A172 (cell line): ENCODE measurements at regions not wholly inside any gene's neighbourhood (a gene's known extent, or its start where the extent isn't known, plus 50 kb on each side); places are given as distances from the start of the nearest gene placed in this dataset.
A peak's percentile ranks its signal among the peaks of the same experiment; 100 is the strongest.

Source experiments
- DNase-seq: peaks from one replicate; pipeline ENCODE4 v3.0.0-alpha.2; 2015; ENCODE audit warnings: low spot score

DNA sequence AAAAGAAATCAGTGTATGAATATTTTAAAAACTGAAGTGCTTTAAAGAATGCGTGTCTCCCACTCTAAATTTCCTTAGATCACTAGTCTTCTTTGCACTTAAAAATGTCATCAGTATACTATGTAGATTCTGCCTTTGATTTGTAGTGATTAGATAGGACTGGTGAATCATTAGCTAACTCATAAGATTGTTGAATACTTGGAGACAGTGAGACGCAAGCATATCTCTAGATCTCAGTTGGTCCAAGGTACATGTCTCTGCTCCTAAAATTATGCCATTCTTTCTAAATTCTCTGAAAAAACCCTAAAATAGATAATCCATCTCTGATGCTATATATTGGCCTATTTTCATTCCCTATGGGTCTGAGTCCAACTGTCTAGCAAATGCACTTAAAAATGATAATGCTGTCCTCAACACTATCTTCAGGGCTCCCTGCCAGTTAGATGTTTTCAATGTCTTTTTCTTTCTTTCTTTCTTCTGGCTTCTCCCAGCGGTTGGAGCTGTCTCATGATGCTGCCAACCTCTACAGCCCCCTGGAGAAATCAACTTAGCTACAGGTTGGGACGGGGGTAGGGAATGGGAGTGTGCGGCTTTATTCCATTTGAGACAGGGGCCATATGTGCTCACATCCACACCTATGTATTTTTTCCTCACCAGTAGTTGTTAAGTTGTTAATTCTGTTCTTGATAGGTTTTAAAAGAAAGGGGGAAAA lies 301.0 kb downstream of the NDFIP2 start:
- peak; percentile 2 for DNase-seq

DNA sequence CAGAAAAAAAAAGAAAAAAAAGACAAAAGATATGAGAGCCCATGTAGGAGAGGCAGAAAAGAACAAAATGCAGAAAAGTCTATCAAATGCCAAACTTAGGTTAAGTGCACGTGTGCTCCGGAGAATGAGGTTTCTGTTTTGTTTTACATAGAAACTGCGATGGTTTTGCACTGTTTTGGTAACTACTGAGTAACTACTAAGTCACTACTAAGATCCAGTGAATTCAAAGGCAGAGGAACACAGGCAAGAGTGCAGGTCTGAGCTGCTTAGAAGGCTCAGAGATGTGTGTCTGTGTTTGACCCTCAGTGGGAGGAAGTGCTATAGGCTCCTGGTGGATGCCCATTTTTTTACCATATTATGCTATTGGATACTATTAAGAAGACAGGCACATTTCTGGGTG lies 299.3 kb downstream of the NDFIP2 start:
- no peak for DNase-seq

DNA sequence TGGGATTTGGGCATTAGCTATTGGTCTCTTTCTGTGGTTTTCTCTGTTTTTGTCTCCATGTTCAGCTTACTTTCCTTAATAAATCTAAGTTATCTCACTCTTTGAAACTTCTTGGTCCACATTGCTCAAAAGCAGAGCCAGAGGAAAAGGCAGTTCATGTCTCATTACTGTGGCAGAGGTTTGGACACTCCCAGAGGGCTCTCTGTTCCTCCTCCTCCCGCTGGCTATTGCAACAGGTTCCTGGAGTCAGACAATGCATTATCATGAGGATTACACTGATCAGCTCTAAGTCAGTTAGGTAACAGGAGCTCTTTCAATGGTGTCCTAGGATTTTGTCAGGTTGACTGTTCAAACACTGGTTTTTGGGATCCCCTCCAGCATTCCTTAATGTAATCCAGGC lies 298.8 kb downstream of the NDFIP2 start:
- DNase-seq, result no peak

DNA sequence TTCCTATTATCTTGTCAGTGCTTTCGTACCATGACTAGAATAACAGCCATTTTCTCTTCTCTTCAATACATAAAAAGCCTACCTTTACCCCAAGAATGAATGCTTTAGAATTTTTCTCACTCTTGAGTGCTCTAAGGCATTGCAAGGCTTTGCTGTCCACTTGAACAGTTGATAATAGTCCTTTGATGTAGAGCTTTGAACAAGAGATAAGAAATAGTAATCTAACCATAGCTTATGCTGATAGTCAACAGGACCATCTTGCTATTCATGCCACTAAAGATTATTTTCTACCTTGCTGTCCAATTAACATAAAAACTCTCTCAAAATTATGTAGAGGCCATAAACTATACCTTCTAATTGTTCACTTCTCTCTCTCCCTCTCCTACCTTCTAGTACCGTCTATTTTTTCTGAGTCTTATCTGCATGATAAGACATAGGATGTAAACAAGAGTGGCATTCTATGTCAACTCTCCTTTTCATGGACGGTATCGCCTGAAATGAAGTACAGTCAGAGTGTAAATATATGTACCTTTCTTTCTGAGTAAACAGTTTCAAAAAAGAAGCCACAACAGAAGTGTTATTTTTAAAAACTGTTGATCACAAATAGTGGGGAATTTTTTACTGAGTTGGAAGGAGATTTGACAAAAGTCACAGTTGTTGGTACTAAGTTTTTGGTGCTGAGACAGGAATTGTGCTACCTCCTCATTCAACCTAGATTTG lies 297.9 kb downstream of the NDFIP2 start:
- DNase-seq, result no peak

DNA sequence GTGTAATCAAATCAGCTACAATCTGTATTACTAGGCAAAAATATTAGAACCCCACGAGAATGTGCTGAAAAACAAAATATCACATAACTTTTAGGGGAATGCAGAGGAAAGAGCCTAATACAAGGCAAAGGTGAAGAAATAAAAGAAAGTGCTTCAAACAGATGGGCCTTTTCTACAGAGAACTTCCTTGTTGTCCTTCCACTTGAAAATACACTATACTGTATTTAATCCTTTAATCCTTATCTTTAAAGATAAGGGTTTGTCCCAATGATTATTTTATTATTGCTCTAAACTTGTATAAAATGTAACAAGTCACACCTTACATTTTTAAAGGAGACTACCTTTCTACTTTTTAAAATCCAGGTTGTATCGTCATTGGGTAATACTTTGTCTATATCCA lies 296.5 kb downstream of the NDFIP2 start:
- no peak for DNase-seq

DNA sequence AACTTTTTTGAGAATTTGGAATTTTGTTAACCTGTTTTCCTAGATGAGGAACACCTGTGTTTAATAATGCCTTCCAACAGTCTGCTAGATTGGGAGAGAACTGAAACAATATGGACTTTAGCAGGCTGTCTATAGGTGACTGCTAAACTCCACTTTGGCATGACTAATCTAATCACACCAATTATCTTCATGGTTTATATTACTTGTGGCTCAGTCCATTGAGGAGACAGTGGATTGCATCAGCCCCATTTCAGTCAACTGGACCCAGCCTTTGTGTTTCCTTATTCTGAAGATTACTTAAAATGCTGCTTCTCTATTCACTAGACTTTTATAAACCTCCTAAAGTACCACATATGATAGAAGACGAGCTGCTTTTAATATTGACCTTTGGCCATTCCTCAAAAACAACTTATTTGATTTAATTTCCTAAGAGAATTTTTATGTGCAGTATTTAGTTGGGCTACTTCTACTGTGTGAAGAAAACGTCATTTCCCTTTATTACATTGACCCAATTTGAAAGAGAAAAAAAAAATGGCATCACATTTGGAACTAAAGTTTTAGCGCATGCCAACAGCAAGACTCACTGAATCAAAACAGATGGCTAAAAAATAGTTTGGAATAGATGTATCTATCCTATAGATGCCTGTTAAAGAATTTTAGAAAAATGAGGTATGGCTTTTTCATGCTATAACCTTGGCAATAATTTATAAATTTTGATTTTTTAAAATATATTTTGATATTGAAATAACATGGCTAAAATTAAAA lies 295.8 kb downstream of the NDFIP2 start:
- peak; percentile 18 for DNase-seq

DNA sequence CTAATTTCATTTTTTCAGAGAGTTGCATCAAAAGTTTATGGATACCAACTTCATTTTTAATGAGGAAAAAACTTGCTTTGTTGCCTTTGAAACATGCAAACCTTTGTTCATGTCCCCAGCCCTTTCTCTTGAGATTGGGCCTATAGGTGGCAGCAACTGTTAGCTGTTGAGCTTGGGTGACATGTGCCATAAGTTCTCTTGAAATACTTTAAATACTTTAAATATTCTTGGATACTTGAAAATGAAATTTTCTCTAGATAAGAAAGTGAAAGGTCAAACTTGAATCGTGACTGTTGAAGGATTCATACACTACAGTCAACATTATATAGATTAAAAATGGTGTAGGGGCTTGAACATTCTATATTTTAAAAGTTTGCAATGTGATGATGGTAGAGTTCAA lies 294.9 kb downstream of the NDFIP2 start:
- peak; percentile 54 for DNase-seq

DNA sequence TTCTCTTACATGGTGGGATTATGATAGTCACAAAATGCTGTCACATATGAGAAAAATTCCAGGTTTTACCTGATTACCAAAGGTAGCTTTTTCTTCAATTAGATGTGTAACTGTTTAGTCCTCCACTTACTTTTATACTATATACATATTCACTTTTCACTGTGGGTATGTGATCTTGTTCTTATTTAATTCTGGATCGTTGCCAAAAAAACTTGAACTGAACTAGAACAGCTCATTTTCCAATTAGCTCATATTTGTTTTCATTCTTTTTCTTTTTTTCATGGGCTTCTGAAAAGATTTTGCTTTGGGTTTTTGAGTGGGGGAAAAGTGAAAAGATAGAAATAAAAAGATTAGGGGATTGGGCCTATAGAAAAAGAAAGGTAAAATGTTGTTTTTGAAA lies 291.9 kb downstream of the NDFIP2 start:
- no peak for DNase-seq

DNA sequence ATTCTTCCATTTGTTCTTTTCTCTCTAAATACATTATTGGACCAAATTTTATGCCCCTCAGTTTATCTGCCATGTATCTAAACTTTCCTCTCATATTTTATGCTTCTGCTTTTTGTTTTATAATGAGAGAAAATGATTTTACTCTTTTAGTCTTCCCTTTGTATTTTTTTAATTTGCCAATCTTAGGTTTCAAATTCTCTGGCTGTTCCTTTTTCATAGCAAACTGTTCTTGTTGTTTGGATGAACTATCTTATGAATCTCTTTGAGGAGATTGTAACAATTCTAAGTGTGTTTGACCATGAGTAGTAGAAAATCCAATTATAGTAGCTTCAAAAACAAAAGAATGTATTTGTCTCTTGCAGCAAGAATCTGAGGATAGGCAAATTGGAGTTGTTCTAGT lies 290.5 kb downstream of the NDFIP2 start:
- DNase-seq, result no peak

DNA sequence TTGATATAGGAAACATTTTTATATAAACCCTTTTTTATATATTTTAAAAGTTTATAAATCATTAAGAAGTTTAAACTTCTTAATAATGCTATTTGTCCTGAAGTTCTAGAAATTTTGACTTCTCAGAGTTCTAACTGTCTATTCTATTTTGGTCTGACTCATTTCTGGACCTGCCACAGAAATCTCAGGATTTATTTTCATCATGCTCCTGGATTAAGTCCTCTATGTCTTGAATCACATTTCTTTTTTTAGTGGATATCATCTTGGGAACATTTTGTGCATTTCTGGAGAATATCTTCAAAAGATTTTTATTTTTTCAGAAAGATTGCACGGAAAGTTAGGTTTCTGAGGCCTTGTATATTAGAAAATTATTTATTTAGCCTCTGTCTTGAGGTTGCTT lies 289.1 kb downstream of the NDFIP2 start:
- no peak for DNase-seq

DNA sequence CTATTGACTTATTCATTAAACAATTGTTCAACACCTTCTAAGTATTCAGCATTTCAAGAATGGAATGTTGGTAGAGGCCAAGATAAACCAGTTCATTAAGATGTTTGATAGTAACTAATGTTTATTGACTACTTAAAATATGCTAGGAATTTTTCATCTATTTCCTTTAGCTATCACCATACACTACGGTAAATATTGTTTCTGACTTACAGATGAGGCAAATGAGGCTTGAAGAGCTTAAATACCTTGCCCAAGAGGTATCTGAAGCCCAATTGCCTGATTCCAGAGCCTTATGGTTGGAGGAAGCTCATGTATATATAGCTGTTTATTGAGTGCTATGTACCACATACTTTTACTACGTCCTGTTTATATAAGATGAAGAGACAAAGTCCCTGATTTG lies 286.2 kb downstream of the NDFIP2 start:
- no peak for DNase-seq

DNA sequence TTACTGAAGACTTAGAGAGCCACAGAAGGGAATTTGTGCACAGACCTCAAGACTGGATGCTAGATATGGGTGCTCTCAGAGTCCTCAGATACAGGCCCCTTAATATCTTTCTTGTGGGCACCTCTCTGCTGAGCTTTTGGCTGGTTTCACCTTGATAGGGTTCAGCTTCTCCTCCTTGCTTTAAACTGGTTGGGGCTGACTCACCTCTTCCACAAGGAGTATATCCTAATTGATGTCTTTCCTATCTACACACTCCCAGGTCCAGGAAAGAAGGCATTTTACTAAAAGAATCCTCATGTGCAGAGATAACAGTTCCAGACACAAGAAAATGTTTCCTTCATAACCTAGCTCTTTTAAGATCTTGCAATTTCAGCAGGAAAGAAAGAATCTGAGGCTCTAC lies 284.4 kb downstream of the NDFIP2 start:
- no peak for DNase-seq

DNA sequence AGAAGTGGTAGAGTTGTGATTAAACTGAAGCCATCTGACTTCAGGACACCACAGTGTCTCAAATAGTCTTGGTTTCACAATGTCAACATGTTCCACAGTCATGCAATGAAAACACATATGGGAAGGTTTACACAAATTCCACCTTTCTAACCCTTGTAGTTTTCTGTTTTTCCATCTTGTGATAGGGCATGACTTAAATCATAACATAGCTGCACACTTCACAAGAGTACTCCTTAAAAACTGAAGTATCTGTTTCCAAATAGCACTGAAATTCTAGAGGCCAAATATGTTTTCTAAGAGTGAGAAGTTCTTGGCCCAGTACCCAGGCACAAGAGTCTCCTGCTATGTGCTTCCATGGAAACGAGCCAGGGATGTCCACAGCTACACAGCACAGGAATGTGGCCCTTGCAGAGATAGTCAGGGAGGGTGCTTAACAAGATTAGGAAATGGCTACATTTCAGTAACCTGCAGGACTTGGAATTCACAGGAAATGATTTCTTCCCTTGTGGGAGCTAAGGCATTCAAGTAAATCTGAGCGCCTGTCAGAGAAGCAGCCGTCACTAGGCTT lies 269.1 kb downstream of the NDFIP2 start:
- DNase-seq, result peak; percentile 78

DNA sequence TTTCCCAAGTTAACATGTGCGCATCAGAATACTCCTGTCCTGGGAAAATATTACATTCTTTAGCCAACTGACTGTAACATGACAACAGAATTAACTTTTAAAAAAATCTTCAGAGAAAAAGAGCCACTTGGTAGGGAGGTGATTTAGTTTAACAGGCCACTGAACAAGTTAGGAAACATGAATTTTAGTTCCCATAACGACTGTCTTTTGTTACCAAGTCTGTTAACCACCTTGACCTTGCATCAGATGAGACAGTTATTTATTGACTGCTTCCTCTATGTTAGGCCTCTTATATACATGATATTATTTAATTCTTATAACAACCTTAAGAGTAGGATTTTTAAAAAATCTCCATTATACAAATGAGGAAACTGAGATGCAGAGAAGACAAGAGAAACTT lies 268.6 kb downstream of the NDFIP2 start:
- DNase-seq, result no peak

DNA sequence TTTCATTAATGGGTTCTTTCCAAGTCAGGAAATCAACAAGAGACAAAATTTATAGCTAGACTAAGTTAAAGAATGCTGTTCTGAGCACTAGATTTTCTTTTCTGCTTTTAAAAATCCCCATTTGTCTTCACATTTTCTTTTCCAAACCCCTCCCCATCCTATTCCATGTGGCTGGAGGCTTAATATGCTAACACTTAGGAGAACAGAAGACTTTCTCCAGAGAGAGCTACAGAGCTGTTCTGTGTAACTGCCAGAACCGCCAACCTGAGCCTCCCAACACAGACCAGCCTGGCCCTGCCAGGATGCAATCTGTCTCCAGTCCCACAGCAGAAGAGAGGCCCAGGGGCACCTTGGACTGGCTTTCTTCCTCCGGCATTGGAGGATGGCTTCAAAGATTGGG lies 264.1 kb downstream of the NDFIP2 start:
- no peak for DNase-seq

DNA sequence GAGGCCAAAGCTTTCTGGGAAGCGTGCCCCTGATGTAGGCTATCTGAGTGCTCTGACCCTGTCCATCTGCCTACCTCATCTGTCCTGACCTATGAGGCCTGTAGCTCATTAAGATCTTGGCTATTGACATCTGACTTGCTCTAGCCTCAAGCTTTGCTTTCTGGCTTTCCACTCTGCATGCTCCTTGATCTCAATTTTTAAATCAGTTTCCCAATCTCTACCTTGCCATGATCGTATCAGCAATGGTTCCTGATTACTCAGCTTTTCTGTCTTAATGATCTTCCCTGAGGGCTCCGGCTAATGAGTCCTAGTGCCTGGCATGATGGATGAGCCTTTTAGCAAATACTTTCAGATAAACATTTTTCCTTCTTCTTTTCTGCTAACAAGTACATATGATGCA lies 262.0 kb downstream of the NDFIP2 start:
- no peak for DNase-seq

DNA sequence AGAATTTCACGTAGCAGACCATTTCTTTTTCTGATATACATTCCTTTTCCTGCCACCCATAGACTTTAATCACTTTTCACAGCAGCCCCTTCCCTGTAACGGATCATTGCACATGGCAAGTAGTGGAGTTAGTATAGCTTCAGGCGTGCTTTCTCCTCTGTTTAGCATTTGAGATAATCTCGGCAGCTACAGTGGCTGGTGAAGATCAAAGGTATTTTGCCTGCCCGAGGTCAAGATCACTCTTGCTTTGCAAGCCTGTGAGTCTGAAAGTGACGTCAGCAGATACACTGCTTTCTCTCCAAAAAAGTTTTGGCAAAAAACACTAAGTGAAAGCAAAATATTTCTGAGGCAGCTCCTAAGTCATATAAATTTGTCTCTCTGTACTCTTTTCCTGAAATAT lies 260.0 kb downstream of the NDFIP2 start:
- DNase-seq, result no peak

DNA sequence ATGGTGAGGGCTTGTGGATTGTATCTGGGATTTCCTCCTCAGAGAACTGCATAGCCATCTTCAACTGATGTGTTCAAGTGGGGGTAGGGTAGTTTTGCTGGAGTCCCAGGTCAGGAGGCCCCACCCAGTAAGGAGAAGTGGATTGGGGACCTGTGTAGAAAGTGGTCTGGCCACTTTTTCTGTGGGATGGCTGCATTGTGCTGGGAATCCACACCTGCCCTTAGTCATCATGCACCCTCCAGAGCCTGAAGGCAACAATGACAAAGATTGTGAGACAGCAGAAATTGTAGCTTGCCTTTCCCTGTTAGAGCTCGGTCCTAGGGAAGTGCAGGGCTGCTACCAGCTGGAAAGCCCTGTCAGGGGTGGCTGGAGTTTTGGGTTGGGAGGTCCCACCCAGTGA lies 255.4 kb downstream of the NDFIP2 start:
- DNase-seq, result no peak

DNA sequence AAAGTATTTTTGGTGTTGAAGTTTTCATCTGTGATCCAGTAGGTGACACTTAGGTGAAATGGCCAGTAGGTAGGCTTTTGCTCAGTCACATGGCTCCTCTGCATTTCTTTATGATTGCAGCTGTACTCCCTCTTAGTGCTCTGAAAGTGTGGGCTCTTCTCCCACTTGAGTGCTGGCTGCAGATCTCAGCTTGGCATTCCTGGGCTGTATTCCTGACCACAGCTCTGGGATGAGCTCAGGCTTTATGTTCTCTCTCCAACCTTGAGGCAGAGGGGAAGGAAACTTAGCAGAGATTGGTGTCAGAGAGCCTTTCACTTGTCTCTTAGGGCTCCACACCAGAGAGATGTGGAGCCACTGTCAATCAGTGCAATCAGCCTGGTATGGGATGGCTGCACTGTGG lies 254.3 kb downstream of the NDFIP2 start:
- DNase-seq, result no peak

DNA sequence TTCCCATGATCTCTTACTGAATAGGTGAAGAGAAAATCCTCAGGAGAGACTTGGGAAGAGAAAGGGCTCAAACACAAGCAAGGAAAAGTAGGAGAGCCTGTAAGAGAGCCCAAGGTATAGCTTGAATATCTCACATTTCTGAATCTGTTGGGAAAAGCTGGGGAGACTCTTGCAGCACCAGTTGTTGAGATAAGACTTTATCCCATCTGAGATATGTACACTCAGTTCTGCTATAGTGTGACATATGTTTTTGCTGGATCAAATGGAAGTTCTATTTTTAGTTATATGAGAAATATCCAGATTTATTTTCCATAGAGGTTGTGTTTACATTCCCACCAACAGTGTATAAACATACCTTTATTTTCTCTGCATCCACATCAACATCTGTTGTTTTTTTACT lies 246.1 kb downstream of the NDFIP2 start:
- no peak for DNase-seq

DNA sequence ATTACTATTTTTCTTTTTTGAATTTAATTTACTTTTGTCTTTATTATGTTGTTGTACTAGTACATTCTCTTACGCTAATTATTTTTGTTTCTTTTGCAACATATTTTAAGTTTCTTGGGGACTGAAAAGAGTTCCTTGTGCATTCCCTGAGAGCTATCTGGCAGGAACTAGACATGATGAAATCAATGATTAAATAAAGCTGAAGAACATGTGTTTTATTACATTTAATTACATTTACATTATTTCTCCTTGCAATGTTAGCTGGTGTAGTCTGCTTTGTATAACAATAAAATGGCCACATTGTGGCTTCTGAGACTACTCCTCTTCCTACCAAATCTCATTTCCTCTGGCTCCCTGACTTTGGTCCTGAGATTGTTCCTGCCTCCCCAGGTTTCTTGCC lies 244.9 kb downstream of the NDFIP2 start:
- no peak for DNase-seq

DNA sequence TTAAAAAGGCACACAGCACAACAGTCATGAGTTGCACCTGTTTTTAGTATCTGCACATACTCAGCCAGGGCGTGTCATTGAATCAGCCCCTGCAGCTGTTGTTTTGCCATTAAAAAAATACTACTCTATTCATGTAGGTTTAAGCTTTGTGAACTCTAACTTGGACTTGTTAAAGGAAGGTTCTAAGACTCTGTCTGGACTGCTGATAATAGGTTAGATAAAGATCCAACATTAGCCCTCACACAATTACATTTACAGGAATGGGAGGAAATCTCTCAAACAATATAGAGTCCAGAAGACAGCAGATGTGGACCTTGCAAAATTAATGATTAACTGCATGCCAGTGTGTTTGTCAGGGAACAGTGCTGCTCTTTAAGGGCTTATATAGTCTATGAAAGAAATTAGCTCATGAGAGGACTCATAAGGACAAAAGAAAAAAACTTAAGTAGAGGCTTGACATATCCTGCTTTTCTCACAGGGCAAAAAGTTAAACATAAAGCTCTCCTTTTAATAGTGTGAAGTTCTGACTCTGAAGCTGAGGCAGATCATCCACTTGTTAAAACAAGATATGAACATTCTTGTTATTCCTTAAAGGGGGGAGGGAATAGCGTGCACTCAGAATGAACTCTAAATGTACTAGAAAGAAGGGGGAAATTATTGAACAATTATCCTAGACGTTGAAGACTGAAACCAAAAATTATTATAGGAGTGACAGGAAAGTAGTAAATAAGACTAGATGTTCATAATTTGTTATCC lies 243.6 kb downstream of the NDFIP2 start:
- peak; percentile 4 for DNase-seq
